RWPE2 (cell line): ENCODE measurements at regions not wholly inside any gene's neighbourhood (a gene's known extent, or its start where the extent isn't known, plus 50 kb on each side); places are given as distances from the start of the nearest gene placed in this dataset.

ENCODE experiments used
- ATAC-seq: fragments of 200-7000 bp; cut with Tn5 transposase; 3 replicates; pipeline ENCODE4 v1.9.1; 2021; ENCODE audit warnings: low read depth
- DNase-seq: peaks from one replicate; pipeline ENCODE4 v3.0.0-alpha.2; 2020; ENCODE audit warnings: low spot score
- H3K27ac ChIP-seq: fragments of 450-650 bp; 2 replicates; pipeline ENCODE4 v1.5.1; 2017; ENCODE audit warnings: mild to moderate bottlenecking; ENCODE audit not compliant: poor library complexity, severe bottlenecking
- H3K27me3 ChIP-seq: fragments of 250-450 bp; sonication (Bioruptor Pico); 2 replicates; pipeline ENCODE4 v1.5.1; 2021; ENCODE audit warnings: mild to moderate bottlenecking, moderate library complexity; ENCODE audit not compliant: insufficient read depth, poor library complexity, severe bottlenecking
- H3K36me3 ChIP-seq: fragments of 250-450 bp; sonication (Bioruptor Pico); 2 replicates; pipeline ENCODE4 v1.5.1; 2020; ENCODE audit warnings: low read depth, mild to moderate bottlenecking, moderate library complexity
- H3K4me1 ChIP-seq: fragments of 250-450 bp; sonication (Bioruptor Pico); 2 replicates; pipeline ENCODE4 v1.5.1; 2021; ENCODE audit warnings: mild to moderate bottlenecking, moderate library complexity; ENCODE audit not compliant: insufficient read depth, poor library complexity, severe bottlenecking
- H3K4me3 ChIP-seq: fragments of 250-450 bp; sonication (Bioruptor Pico); 2 replicates; pipeline ENCODE4 v1.5.1; 2021; ENCODE audit warnings: mild to moderate bottlenecking, moderate library complexity; ENCODE audit not compliant: severe bottlenecking
- H3K9me3 ChIP-seq: fragments of 250-450 bp; sonication (Bioruptor Pico); 2 replicates; pipeline ENCODE4 v1.5.1; 2021; ENCODE audit warnings: mild to moderate bottlenecking, moderate library complexity; ENCODE audit not compliant: severe bottlenecking
- CTCF ChIP-seq: fragments of 450-650 bp; IDR thresholded peaks from one replicate; pipeline ENCODE4 v1.5.1; 2017; ENCODE audit warnings: mild to moderate bottlenecking, moderate library complexity; ENCODE audit not compliant: poor library complexity, severe bottlenecking

DNA sequence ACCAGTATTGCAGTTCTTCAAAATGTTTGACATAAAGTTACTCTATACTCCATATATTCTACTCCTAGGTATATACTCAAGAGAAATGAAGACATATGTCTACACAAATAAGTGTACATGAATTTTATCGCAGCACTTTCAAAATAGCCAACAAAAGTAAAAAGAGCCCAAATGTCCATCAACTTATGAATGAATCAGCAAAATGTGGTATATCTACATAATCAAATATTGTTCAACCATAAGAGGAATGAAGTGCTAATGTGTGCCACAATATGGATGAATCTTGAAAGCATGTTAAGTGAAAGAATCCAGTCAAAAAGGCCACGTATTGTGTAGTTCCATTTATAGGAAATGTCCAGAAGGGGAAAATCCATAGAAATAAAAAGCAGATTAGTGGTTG is 98.6 kb upstream of the F3 start:
- Histone ChIP-seq H3K4me1 (peaks cover 30% of the 10 kb centered on the region), H3K36me3 (no peaks in the 10 kb centered on the region)
- no peak for ATAC-seq

GRCh38 chr1:94637121-94637520 is 95.6 kb upstream of the F3 start:
- ATAC-seq: no peak
- Histone ChIP-seq H3K9me3 (peaks cover 6% of the 10 kb centered on the region), H3K27me3 (no peaks in the 10 kb centered on the region), H3K36me3 (no peaks in the 10 kb centered on the region), H3K27ac (peak overlapping the region; percentile 61), H3K4me3 (no peak overlapping the region), H3K4me1 (peaks cover 30% of the 10 kb centered on the region)
- TF ChIP-seq CTCF: no peak
- no peak for DNase-seq

More for the DNA sequence above, 98.6 kb upstream of the F3 start:
- Histone ChIP-seq H3K4me3 (no peak overlapping the region), H3K9me3 (peaks cover 2% of the 10 kb centered on the region), H3K27me3 (no peaks in the 10 kb centered on the region), H3K27ac (peak overlapping the region; percentile 100)
- no peak for DNase-seq
- no peak for TF ChIP-seq CTCF

- H3K27me3 ChIP-seq: no peaks in the 10 kb centered on the region
- ATAC-seq (peak; percentile 71), DNase-seq (no peak)
- H3K4me3 ChIP-seq: no peak overlapping the region
- H3K27ac ChIP-seq: peak overlapping the region; percentile 61
- no peak for TF ChIP-seq CTCF
- peaks cover 6% of the 10 kb centered on the region for H3K9me3 ChIP-seq
- H3K36me3 ChIP-seq: no peaks in the 10 kb centered on the region
- H3K4me1 ChIP-seq: peaks cover 28% of the 10 kb centered on the region
Observed at GRCh38 chr1:94636624-94637023, 95.1 kb upstream of the F3 start.

- Histone ChIP-seq H3K9me3 (peaks cover 6% of the 10 kb centered on the region), H3K36me3 (no peaks in the 10 kb centered on the region), H3K4me3 (no peak overlapping the region), H3K27ac (peak overlapping the region; percentile 61), H3K27me3 (no peaks in the 10 kb centered on the region), H3K4me1 (peaks cover 22% of the 10 kb centered on the region)
- DNase-seq (no peak), ATAC-seq (no peak)
- no peak for TF ChIP-seq CTCF
Observed at GRCh38 chr1:94636100-94636499, 94.5 kb upstream of the F3 start.

- H3K4me1 ChIP-seq: peaks cover 22% of the 10 kb centered on the region
- no peaks in the 10 kb centered on the region for H3K27me3 ChIP-seq
- peaks cover 6% of the 10 kb centered on the region for H3K9me3 ChIP-seq
- peak; percentile 10 for TF ChIP-seq CTCF
- ATAC-seq (peak; percentile 23), DNase-seq (no peak)
- no peak overlapping the region for H3K4me3 ChIP-seq
- no peaks in the 10 kb centered on the region for H3K36me3 ChIP-seq
- H3K27ac ChIP-seq: peak overlapping the region; percentile 61
Observed at GRCh38 chr1:94634977-94635416, 93.4 kb upstream of the F3 start.
